OCI-LY7 (cell line): ENCODE measurements at regions not wholly inside any gene's neighbourhood (a gene's known extent, or its start where the extent isn't known, plus 50 kb on each side); places are given as distances from the start of the nearest gene placed in this dataset.

Experiments
- BruUV-seq: library from RNA; stranded (reverse); fragments of 400-500 nt; replicated peaks from 2 replicates; lab custom pipeline; 2021; lab: Mats Ljungman, UMichigan
- CTCF ChIA-PET: fragments of 300-600 bp; sonication (Branson Sonifier 250); formaldehyde crosslinking; loops from one replicate; lab custom pipeline; 2022; ENCODE audit warnings: antibody characterized with exemption; ENCODE audit not compliant: unreplicated experiment; lab: Charles Lee
- POLR2A ChIA-PET: fragments of 300-600 bp; sonication (Branson Sonifier 250); formaldehyde crosslinking; loops from one replicate; lab custom pipeline; 2022; ENCODE audit warnings: antibody characterized with exemption; lab: Charles Lee
- DNase-seq: peaks from one replicate; pipeline ENCODE4 v3.0.0-alpha.2; 2015; ENCODE audit warnings: low spot score
- H2AFZ ChIP-seq: fragments of 200-600 bp; sonication (generic), shearing (Covaris generic); 2 replicates; pipeline ENCODE4 v1.6.1; 2014; ENCODE audit warnings: mild to moderate bottlenecking, antibody characterized with exemption, low read length, moderate library complexity
- H3K27ac ChIP-seq: fragments of 200-600 bp; sonication (generic); 2 replicates; pipeline ENCODE4 v1.5.1; 2014; ENCODE audit warnings: mixed run types, low read depth, mild to moderate bottlenecking, moderate library complexity, low read length, inconsistent platforms; ENCODE audit not compliant: poor library complexity, severe bottlenecking
- H3K36me3 ChIP-seq: fragments of 200-600 bp; sonication (generic); 2 replicates; pipeline ENCODE4 v1.6.1; 2014; ENCODE audit warnings: mild to moderate bottlenecking, antibody characterized with exemption, low read length, moderate library complexity, mixed read lengths; ENCODE audit not compliant: insufficient read depth
- H3K4me1 ChIP-seq: fragments of 200-600 bp; sonication (generic); 2 replicates; pipeline ENCODE4 v1.5.1; 2014; ENCODE audit warnings: mild to moderate bottlenecking, low read length; ENCODE audit not compliant: insufficient read depth, poor library complexity, severe bottlenecking
- H3K4me2 ChIP-seq: fragments of 200-600 bp; sonication (generic); 2 replicates; pipeline ENCODE4 v1.6.1; 2014; ENCODE audit warnings: mild to moderate bottlenecking, low read length
- H3K4me3 ChIP-seq: fragments of 200-600 bp; sonication (generic); 2 replicates; pipeline ENCODE4 v1.5.1; 2014; ENCODE audit warnings: mild to moderate bottlenecking, low read depth, low read length; ENCODE audit not compliant: poor library complexity, severe bottlenecking
- H3K79me2 ChIP-seq: fragments of 200-600 bp; sonication (generic); 2 replicates; pipeline ENCODE4 v1.6.1; 2016; ENCODE audit warnings: low read depth, mild to moderate bottlenecking, low read length, moderate library complexity, mixed read lengths; ENCODE audit not compliant: insufficient read depth
- H3K9me2 ChIP-seq: fragments of 200-600 bp; sonication (generic); 2 replicates; pipeline ENCODE4 v1.6.1; 2016; ENCODE audit warnings: mild to moderate bottlenecking, low read length, mixed read lengths; ENCODE audit not compliant: insufficient read depth
- H3K9me3 ChIP-seq: fragments of 200-600 bp; sonication (generic); 2 replicates; pipeline ENCODE4 v1.6.1; 2014; ENCODE audit warnings: mild to moderate bottlenecking, mixed run types, low read length, mixed read lengths
- H4K20me1 ChIP-seq: fragments of 200-600 bp; sonication (generic); 2 replicates; pipeline ENCODE4 v1.6.1; 2014; ENCODE audit warnings: mild to moderate bottlenecking, antibody characterized with exemption, low read length, moderate library complexity, mixed read lengths; ENCODE audit not compliant: insufficient read depth
- CTCF ChIP-seq: fragments of 200-600 bp; sonication (generic); conservative IDR thresholded peaks from 2 replicates; pipeline ENCODE4 v1.5.1; 2014; ENCODE audit warnings: mild to moderate bottlenecking, antibody characterized with exemption, low read length, moderate library complexity, mixed read lengths
- EZH2phosphoT487 ChIP-seq: fragments of 200-600 bp; sonication (generic); IDR thresholded peaks from 2 replicates; pipeline ENCODE4 v1.6.1; 2018; ENCODE audit warnings: low read depth, borderline replicate concordance, mild to moderate bottlenecking, mixed run types, antibody characterized with exemption, low read length, moderate library complexity, mixed read lengths
- intact Hi-C: fragments of 100-400 bp; cut with micrococcal nuclease; formaldehyde crosslinking; loops from one replicate; pipeline ENCODE4 v1.10.0; 2022; ENCODE audit not compliant: unreplicated experiment

- Histone ChIP-seq H3K9me3 (no peaks in the 10 kb centered on the region), H3K4me1 (peaks cover 35% of the 10 kb centered on the region), H3K27ac (peak overlapping the region; percentile 10), H3K9me2 (no peaks in the 10 kb centered on the region), H3K4me3 (peak overlapping the region; percentile 24), H3K4me2 (peak overlapping the region; percentile 61), H2AFZ (peak overlapping the region; percentile 37; the same call in 1 of the 2 replicates), H3K36me3 (no peaks in the 10 kb centered on the region), H3K79me2 (no peaks in the 10 kb centered on the region), H4K20me1 (no peaks in the 10 kb centered on the region)
- POLR2A ChIA-PET = no interaction called here
- TF ChIP-seq CTCF (no peak), EZH2phosphoT487 (no peak)
- BruUV-seq = no TSS peak
- intact Hi-C loops = loop anchor here (5.0 kb wide), 1 partner anchor 112 kb away; the partner anchor contains the start of gene IER5L
- CTCF ChIA-PET = interaction anchor here (0.8 kb wide), 1 partner anchor 68 kb away, joined by 3 read pairs; no protein-coding TSS in a partner anchor
- peak; percentile 55 for DNase-seq
Observed at GRCh38 chr9:129289131-129289731, 111.2 kb upstream of the IER5L start.

- no peaks in the 10 kb centered on the region for H3K9me2 ChIP-seq
- no peaks in the 10 kb centered on the region for H3K36me3 ChIP-seq
- no peaks in the 10 kb centered on the region for H4K20me1 ChIP-seq
- no peak overlapping the region for H2AFZ ChIP-seq
- intact Hi-C loops = loop anchor here (5.0 kb wide), 1 partner anchor 110 kb away; the partner anchor contains the start of gene IER5L
- peaks cover 34% of the 10 kb centered on the region for H3K4me1 ChIP-seq
- TF ChIP-seq CTCF (no peak), EZH2phosphoT487 (no peak)
- no peaks in the 10 kb centered on the region for H3K79me2 ChIP-seq
- no peaks in the 10 kb centered on the region for H3K9me3 ChIP-seq
- H3K4me2 ChIP-seq = no peak overlapping the region
- H3K27ac ChIP-seq = no peak overlapping the region
- BruUV-seq = no TSS peak
- CTCF ChIA-PET = no interaction called here
- H3K4me3 ChIP-seq = no peak overlapping the region
- DNase-seq = no peak
- POLR2A ChIA-PET = no interaction called here
Observed at GRCh38 chr9:129287619-129288305, 109.7 kb upstream of the IER5L start.
